ENCODE measurements at regions not wholly inside any gene's neighbourhood (a gene's known extent, or its start where the extent isn't known, plus 50 kb on each side); places are given as distances from the start of the nearest gene placed in this dataset.

GRCh38 chr10:121332353-121332752 is 265.9 kb downstream of the FGFR2 start:
- TF ChIP-seq CTCF (IDR thresholded peaks at IDR 0.05; ENCODE audit: insufficient read depth, low read depth, low read length) (no peak), EZH2 (IDR thresholded peaks at IDR 0.05; ENCODE audit: insufficient read depth, low read length) (no peak)

Measured in astrocyte (in vitro differentiated cells and primary cell).